NCI-H1436 (cell line): ENCODE measurements at regions not wholly inside any gene's neighbourhood (a gene's known extent, or its start where the extent isn't known, plus 50 kb on each side); places are given as distances from the start of the nearest gene placed in this dataset.

Experiments
- DNase-seq: peaks from one replicate; lab custom pipeline; 2025; lab: John Stamatoyannopoulos, UW

DNA sequence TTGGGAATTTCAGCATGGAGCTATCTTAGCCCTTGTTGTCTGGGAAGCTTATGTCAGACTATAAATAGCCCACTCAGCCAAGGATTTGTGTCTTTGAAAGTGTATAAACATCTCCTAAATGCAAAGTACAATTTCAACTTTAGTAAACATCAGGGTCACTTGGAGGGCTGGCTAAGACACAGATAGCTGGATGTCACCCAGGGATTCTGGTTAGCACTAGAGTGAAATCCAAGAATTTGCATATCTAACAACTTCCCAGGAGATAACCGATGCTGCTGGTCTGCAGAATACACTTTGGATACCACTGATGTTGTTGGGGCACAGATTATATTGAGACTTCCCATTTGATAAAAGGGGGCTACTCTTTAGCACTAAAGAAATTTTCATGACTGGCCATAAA lies 130.9 kb downstream of the PAX1 start:
- DNase-seq: no peak

DNA sequence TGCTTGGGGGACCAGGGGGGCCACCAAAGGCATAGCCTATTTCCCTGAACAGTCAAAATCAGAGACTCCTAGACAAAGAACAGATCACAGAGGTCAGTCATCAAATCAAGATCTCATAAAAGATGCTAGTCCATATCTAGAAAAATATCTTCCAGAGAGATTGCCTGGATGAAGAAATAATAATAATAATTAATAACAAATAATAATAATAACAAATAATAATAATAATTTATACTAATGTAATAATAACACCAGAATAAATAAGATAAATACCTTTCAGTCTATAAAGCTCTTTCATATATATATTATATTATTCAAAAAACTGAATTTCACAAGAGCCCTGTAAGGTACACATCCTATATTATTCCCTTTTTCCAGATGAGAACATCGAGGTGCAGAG lies 129.6 kb downstream of the PAX1 start:
- DNase-seq: no peak

DNA sequence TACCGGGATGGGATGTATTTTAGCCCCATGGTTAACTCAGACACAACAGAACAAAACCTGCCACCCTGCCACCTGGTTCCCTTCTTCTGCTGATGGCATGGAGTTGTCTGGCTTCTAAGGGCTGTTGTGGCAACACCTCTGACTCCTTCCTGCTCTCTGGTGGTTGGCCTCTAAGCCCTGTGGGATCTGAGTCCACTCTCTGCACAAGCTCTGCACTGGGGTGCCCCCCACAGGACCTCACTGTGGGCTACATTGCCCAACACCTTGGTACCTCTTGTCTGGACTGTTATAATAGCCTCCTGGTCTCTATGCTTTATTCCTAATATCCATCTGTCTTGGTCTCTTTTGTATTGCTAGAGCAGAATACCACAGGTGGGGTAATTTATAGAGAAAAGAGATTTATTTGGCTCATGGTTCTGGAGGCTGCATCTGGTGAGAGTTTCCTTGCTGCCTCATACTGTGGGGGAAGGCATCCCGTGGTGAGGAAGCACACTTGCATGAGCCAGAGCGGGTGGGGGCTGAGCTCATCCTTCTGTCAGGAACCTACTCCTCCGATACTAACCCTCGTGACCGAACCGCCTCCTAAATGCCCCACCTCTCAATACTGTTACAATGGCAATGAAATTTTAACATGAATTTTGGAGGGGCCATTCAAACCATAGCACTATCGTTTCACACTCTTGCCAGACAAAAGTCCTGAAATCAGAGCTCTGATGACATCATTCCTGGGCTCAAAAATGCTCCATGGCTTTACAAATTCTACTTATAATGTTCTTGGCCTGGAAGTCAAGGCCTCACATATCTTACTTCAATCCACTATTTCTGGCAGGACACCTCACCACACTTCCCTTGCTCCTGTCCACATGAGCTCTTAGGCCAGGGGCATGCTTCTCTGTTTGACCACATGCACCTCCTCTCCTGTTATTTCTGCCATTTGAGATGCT lies 127.2 kb downstream of the PAX1 start:
- DNase-seq: no peak

DNA sequence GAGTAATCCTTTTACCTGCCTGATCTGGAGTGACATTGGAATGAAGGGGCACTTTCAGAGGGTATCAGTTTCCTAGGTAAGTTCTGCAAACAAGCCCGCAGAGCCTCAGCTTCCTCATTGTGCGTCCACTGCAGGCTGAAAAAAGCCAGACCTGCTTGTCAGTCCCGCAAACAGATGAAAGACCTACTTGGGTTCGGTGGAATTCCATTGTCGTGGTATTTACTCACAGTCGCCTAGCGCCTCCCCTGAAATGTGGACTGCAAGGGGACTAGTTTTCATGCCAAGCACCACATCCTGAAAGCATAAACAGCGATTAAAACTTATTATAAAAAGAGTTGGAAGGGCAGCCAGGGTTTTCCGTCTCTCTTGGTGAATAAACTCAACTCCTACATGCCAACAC lies 121.5 kb downstream of the PAX1 start:
- no peak for DNase-seq

DNA sequence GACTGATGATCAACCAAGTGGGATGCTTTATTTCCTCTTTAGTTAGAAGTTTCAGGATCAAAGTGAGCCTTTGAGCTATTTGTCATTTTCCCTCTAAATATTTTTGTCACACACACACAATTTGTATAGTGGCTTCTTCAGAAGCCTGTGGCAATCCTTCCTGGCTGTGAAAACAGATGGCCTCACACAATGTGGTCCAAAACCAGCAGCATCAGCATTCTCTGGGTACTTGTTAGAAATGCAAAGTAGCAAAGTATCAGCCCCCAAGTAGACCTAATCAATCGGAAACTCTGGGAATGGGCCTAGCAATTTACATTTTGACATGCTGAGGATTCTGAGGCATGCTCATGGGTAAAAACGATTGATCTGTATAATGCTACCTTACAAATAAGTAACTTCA lies 115.9 kb downstream of the PAX1 start:
- no peak for DNase-seq

DNA sequence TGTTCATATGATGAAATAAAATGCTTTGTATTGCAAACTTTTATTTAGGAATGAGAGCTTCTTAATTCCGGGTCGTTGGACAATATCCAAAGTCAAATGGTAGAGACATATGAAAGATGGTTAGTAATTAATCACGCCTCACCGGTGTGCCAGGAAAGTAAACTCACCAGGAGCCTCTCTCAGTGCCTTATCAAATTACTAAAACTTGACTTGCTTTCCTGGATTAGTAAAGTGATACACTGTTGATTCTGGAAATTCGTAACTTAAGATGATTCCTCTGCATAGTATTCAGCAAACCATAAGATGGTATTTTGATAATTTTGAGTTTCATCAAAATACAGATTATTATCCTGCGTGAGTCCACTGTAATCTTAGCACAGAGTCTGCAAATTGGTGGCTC lies 115.2 kb downstream of the PAX1 start:
- DNase-seq: no peak

DNA sequence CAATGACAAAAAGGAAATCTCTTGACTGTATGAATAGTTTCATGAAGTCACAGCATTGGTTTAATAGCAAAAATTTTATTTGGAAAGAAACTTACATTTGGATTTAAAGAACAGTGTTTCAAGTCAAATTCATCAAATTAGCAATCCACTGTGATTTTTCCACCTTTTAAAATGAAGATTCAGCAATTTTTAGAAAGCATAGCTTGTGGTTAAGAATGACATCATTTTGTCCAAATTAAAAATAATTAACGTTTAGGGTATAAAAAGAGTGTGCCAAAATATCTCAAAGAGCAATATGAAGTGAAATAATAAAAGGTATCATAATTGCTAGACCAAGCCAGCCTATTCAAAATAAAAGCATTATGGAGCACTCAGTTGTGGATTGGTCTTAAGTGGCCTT lies 114.6 kb downstream of the PAX1 start:
- DNase-seq: no peak

DNA sequence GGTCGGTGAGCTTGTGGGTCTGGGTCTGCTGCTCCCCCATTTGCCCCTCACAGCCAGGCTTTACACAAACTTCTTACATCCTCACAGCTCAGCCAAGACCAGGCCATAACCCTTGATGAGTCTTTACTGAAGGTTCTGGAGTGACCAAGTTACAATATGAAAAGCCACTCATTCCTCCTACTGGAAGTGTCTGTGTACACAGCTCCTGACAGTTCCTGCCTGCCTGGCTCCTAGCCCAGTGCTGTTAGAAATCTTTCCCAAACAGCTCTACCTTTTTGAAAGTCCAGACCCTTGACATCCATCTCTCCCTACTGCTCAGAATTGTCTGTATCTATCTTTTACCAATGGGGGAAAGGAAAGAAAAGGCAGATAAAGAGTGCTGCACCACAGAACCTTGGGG lies 106.9 kb downstream of the PAX1 start:
- DNase-seq: no peak

DNA sequence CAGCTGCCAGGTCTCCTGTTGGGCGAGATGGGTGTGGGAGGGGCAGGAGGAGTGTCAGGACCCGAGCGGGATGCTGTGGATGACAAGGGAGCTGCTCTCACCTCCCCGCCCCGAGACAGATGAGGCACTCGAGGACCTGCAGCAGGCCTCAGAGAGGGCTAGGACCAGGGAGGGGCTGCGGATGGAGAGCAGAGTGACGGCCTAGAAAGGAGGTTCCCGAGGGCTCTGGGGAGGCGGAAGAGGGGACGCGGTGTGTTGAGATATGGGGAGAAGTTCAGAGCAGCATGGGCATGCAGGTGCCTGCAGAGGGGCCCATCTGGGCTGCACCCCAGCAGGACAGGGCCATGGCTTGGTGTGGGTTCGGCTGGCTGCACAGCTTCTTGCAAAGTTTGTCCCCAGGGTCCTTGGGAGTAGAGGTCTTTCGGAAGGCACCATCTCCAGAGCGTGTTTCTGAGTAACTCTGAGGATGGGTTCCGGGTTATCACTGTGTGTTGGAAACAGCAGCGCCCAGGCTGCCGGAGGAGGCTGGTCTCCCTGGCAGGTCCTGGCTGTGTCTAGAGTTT lies 104.6 kb downstream of the PAX1 start:
- DNase-seq: no peak

DNA sequence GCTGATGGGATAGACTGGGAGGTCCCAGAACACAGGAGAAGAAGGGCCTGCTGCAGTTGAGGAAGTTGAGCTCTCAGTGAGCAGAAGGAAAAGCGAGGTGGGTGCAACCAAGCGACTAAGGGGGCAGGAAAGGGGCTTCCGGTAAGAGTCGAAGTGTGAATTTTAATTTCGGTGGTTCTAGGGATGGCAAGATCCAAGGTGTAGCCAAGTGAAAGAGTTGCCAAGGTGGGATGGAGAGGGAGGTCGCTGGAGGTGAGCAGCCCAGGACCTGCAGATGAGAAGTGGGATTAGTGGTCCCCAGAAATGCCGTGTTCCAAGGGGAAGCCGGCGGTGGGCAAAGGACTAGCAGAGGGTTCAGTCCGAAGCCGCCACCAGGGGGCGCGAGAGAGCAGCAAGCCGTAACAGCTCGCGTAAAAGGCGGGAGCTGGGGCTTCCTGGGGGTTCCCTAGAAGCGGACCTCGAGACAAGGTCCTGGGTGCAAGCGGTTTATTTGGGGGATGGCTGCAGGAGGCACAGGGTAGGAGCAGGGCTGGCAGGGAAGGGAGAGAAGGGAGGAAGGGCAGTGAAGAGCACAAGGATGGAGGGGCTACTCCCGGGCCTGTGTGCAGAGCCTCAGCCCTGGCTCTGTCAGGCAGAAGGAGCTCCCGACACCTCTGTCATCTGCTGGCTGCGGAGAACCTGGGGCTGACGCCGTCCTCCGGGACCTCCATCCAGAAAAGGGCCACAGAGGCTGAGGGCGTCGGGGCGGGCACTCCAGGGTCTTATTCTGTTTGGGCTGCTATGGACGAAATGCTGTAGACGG lies 103.6 kb downstream of the PAX1 start:
- no peak for DNase-seq

DNA sequence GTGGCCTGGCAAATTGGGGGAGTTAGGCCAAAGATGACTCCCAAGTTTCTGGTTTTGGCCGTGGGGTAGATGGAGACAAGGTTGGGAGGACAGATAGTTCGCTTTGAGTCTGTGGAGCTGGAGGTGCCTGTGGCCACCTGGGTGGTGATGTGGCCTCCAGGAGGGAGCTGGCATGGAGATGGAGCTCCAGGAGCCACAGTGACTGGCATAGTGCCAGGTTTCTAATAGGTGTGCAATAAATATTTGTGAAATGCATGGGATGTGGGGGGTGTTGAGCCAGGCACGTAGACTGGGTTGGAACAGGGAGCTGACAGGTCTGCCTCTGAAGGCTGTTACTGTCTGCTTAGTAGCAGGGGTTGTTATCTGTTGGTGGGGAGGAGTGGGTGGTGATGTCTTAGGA lies 102.7 kb downstream of the PAX1 start:
- DNase-seq: no peak

DNA sequence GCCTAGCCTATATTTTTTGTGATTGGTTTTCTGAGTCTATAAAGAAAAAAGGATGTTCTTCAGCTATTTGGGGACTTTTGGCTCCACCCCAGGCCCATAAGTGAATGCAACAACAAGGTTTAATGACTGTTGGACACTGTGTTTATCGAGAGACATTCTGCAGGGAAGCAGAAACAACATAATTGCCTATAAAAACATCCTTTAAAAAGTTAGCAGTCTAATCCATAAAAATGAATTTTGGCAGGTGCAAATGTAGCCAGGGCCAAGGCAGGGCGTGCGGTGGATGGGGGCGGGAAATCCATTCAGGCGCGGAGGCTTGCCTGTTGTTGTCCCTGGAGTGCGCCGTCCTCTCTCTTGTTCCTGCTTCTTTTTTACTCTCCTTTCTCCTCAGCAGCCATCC lies 99.3 kb downstream of the PAX1 start:
- no peak for DNase-seq

DNA sequence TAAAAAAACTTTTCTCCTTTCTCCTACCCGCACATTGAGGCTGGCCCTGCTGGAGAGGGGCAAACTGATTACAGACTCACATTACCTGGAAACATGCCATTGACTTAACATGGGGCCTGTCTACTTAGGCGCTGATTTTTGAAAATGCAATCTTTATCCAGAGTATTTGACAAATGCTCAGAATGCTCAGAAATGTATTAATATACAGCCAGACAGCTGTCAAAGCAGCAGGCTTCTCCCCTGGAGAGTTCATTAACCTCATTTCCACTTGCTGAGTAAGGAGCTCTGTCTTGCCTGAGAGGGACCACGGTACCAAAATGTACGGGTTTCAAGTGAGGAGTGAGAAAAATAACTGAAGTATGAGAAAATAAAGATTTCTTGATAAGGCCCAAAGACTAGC lies 95.7 kb downstream of the PAX1 start:
- DNase-seq: no peak

DNA sequence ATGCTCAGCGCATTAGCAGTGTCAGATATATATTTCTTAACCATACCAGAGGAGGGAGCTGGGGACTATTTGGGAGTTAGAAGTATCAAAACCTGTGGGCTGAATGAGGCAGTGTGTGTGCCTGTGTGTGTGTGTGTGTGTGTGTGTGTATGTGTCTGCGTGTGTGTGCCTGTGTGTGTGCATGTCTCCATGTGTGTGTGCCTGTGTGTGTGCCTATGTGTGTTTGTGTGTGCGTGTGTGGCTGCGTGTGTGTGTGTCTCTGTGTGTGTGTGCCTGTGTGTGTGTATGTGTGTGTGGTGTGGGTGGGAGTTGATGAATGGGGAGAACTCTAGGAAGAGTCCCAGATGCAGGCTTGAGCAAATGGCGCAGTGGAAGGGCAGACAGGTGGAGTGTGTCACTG lies 92.9 kb downstream of the PAX1 start:
- no peak for DNase-seq

DNA sequence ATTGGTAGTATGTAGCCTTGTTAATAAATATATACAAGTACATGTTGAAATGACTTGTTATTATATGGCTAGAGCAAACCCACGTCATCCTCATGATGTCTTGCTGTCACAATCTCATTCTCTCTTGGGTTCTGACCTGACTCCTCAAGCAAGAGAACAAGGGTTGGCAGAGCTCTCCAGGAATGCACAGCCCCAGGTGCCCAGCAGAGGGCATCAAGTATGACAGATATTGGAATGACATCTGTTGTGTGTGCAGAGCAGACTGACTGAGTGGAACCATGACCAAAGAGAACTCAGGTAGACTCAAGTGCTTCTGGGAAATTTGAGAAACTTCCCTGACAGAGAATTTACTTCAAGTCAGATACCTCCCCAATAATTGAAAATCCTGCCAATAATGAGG lies 90.6 kb downstream of the PAX1 start:
- no peak for DNase-seq

DNA sequence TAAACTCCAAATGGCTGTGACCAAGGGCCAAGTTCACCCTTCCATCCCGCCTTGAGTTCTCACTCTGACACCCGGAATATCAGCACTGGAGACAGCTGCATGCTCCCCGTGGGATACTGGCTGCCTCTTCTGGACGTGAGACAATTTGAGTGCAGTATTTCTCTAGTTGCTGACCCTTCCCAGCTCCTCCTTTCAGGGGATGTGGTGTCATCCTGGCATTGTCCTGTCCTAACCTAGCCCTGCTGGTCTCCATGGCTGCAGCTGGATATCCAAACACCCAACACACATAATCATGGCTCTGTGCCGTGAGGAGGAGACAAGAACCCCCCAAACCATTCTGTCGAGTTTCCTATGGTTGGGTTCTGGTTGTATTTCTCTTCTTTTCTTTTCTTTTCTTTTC lies 82.6 kb downstream of the PAX1 start:
- no peak for DNase-seq

DNA sequence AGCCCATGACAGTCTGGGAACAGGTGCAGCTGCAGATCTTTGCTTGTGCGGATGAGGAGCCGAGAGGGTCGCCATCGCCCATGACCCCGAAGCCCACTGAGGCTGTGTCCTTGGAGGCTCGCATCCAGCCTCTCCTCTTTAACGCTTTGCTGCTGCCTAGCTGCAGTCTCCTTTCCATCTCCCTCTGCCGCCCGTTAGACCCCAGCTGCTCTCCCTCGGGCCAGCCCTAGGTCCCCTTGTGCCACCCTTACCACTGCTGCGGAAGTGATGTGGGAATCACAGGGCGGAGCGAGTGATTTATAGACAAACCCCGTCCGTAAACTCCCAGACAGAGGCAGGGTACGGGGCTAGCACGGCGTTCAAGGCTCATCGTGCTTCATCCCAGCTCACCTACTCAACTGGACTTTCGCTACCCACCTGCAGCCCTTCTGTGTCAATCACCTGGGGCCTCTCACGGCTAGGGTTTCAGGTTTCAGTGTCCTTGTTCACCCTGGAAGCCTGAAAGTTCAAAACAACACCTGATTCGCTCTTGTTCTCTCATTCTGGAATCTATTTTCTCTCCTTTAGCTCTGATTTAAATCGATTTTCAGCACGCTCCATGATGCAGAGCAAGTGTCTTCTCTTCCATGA lies 76.1 kb downstream of the PAX1 start:
- peak; percentile 10 for DNase-seq

DNA sequence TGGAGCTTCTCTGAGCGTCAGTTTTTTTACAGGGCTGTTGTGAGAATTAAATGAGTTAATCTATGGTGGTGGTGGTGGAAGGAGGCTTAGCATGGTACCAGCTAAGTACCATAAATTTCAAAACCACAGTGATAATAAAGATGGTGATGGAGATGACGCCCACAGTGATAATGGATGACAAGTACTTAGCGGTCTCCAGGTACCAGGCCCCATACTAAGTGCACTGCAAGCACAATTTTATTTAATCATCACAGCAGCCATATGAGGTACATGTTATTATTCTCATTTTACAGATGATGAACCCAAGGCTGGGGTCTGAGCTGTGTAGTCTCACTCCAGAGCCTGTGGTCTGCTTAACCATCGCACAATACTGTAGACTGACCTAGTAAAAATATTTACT lies 75.1 kb downstream of the PAX1 start:
- no peak for DNase-seq
